ENCODE measurements at regions not wholly inside any gene's neighbourhood (a gene's known extent, or its start where the extent isn't known, plus 50 kb on each side); places are given as distances from the start of the nearest gene placed in this dataset.
"Not testable (repeated sequence)": the region's sequence is repeated elsewhere in the genome, so short reads cannot be mapped to it uniquely, and the experiment has no call there.

DNA sequence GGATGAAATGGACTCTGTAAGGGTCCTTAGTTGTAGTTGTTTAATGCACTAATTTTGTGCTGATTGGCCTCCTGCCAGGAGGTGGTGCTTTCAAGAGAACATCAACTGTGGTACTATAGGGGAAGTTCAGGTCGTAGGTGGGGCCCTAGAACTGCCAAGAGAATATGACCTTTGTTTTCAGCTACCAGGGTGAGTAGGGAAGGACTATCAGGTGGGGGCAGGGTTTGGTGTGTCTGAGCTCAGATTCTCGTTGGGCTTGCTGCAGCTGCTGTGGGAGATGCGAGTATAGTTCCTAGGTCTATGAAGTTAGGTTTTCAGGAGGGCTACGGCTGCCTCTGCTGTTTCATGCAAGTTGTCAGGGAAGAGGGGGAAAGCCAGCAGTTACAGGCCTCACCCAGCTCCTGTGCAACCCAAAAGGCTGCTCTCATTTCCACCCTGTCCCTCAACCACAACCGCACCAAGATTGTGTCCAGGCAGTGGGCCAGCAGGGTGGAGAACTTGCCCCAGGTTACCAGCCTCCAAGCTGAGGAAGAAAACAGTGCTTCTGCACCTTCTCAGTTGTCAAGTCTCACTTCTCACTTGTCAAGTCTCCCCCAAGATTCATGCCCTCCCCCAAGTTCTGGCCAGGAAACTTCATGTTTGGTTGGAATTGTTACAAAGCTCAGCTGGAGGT lies 626.5 kb upstream of the MAP3K7 start:
- Histone ChIP-seq H3K4me1 (no peaks in the 10 kb centered on the region), H3K27me3 (no peaks in the 10 kb centered on the region), H3K9me3 (no peaks in the 10 kb centered on the region), H3K27ac (no peak overlapping the region), H3K4me3 (no peak overlapping the region), H3K36me3 (no peaks in the 10 kb centered on the region)
- TF ChIP-seq, protein P1, sequence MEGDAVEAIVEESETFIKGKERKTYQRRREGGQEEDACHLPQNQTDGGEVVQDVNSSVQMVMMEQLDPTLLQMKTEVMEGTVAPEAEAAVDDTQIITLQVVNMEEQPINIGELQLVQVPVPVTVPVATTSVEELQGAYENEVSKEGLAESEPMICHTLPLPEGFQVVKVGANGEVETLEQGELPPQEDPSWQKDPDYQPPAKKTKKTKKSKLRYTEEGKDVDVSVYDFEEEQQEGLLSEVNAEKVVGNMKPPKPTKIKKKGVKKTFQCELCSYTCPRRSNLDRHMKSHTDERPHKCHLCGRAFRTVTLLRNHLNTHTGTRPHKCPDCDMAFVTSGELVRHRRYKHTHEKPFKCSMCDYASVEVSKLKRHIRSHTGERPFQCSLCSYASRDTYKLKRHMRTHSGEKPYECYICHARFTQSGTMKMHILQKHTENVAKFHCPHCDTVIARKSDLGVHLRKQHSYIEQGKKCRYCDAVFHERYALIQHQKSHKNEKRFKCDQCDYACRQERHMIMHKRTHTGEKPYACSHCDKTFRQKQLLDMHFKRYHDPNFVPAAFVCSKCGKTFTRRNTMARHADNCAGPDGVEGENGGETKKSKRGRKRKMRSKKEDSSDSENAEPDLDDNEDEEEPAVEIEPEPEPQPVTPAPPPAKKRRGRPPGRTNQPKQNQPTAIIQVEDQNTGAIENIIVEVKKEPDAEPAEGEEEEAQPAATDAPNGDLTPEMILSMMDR (IDR thresholded peaks at IDR 0.05) = no peak
- no peak for FAIRE-seq
- intact Hi-C loops (cut with DNase I) = no loop called here
- ATAC-seq = no peak
- no peak for DNase-seq
- 48 to 54% methylated on average over 5 of the region's 5 CpGs for WGBS, 2 donors

DNA sequence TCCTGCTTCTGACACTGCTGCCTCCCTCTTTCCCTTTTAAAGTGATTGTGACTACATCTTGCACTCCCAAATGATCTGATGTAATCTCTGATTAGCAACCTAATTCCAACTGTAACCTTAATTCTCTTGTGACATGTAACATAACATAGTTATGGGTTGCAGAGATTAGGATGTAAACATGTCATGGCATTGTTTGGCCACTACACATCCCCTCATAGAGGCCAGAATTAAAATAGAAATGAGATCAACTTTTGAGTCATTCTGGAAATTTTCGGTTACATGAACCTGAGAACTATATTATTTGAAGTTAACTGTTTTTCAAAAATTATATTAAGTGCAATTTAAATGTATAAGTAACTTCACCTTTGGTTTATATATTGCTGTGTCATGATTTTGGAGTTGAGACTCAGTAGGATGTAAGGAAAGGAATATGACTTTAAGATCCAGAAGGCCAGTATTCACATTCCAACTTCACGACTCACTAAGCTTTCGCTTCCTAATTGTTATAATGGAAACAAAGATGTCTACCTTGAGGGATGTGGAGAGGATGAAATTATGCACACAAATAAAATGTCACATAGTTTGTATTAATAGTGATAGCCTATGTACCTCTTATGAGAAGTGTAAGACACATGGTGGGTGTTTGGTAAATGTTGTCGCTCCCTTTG lies 611.9 kb upstream of the MAP3K7 start:
- WGBS, 2 donors = 68 to 87% methylated on average over 4 of the region's 4 CpGs

DNA sequence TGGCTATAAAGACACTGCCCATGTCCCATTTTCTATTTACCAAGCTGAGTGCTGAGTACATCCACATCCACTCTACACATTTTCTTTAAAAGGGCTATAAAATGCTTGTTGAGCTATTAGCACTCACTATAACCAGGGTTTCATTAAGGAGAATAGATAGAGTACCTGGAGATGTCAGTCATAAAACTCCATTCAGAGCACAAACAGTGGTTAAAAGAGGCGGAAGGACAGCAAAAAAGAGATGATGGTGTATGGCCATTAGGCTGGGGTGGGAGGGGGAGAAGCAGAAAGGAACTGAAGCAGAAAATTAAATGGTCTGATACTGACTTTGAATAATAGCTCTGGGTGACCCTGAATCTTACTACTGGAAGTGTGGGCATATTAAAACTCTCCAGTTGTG lies 609.9 kb upstream of the MAP3K7 start:
- H3K4me3 ChIP-seq = no peak overlapping the region
- no peaks in the 10 kb centered on the region for H3K4me1 ChIP-seq
- intact Hi-C loops (cut with DNase I) = no loop called here
- no peaks in the 10 kb centered on the region for H3K36me3 ChIP-seq
- no peaks in the 10 kb centered on the region for H3K9me3 ChIP-seq
- no peaks in the 10 kb centered on the region for H3K27me3 ChIP-seq
- ATAC-seq (peak in 2 of 4 donors; percentile 32 to 62), DNase-seq (no peak), FAIRE-seq (no peak)
- no peak overlapping the region for H3K27ac ChIP-seq
- TF ChIP-seq, protein P1 (IDR thresholded peaks at IDR 0.05) = no peak
- 47 to 72% methylated on average over 1 of the region's 1 CpG for WGBS, 2 donors

More for the DNA sequence above, 611.9 kb upstream of the MAP3K7 start:
- Histone ChIP-seq H3K4me3 (no peak overlapping the region), H3K9me3 (no peaks in the 10 kb centered on the region), H3K27ac (no peak overlapping the region), H3K27me3 (no peaks in the 10 kb centered on the region), H3K4me1 (no peaks in the 10 kb centered on the region), H3K36me3 (no peaks in the 10 kb centered on the region)
- DNase-seq (no peak), ATAC-seq (no peak), FAIRE-seq (no peak)
- intact Hi-C loops (cut with DNase I) = no loop called here
- TF ChIP-seq, protein P1 (IDR thresholded peaks at IDR 0.05) = no peak

DNA sequence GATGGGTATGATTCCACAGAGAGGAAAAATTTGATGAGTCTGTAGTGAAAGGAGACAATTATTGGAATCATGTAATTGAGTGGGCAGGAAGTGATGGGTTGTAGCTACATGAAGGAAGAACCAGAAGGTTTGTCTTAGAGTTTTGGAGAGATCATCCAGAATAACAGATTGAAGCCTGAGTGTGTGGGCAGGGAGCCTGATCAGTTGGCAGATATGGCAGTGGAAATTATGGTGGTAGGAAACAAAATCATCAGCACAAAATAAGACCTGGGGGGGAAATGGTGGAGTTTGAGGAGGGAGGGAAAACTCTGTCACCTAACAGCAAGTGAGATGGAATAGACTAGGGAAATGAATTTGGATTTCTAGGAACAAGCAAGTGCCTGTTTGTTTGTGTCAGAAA lies 606.6 kb upstream of the MAP3K7 start:
- H3K4me1 ChIP-seq = no peaks in the 10 kb centered on the region
- FAIRE-seq (no peak), DNase-seq (no peak), ATAC-seq (no peak)
- H3K27me3 ChIP-seq = peaks cover 0 to 3% (median 0%) of the 10 kb centered on the region in 4 donors
- H3K4me3 ChIP-seq = no peak overlapping the region
- intact Hi-C loops (cut with DNase I) = no loop called here
- H3K36me3 ChIP-seq = no peaks in the 10 kb centered on the region
- TF ChIP-seq, protein P1 (IDR thresholded peaks at IDR 0.05) = no peak
- no peak overlapping the region for H3K27ac ChIP-seq
- no peaks in the 10 kb centered on the region for H3K9me3 ChIP-seq

DNA sequence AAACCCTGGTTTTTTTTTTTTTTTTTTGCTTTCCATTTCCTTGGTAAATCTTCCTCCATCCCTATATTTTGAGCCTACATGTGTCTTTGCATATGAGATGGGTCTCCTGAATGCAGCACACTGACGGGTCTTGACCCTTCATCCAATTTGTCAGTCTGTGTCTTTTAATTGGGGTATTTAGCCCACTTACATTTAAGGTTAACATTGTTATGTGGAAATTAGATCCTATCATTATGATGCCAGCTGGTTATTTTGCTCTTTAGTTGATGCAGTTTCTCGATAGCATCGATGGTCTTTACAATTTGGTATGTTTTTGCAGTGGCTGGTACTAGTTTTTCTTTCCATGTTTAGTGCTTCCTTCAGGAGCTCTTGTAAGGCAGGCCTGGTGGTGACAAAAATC lies 603.2 kb upstream of the MAP3K7 start:
- intact Hi-C loops (cut with DNase I); H3K27ac ChIP-seq; H3K27me3 ChIP-seq; H3K4me3 ChIP-seq; H3K9me3 ChIP-seq; ATAC-seq; FAIRE-seq; DNase-seq; H3K36me3 ChIP-seq; H3K4me1 ChIP-seq: not testable (repeated sequence)
- 71 to 85% methylated on average over 3 of the region's 3 CpGs for WGBS, 2 donors
